ENCODE measurements at regions not wholly inside any gene's neighbourhood (a gene's known extent, or its start where the extent isn't known, plus 50 kb on each side); places are given as distances from the start of the nearest gene placed in this dataset.

- DNase-seq (ENCODE audit: insufficient read length, low spot score) (no peak), FAIRE-seq (peak; percentile 4)
These were observed 57.9 kb upstream of the HPF1 start for GRCh38 chr4:169815606-169816005.

- FAIRE-seq (no peak), DNase-seq (ENCODE audit: insufficient read length, low spot score) (no peak)
These were observed 53.7 kb upstream of the HPF1 start for GRCh38 chr4:169811476-169811875.

- peak; percentile 73 for DNase-seq (ENCODE audit: insufficient read length, low spot score)
- FAIRE-seq: no peak
These were observed 52.9 kb upstream of the HPF1 start for GRCh38 chr4:169810325-169811323.

GRCh38 chr4:169807934-169808509 lies 50.3 kb upstream of the HPF1 start:
- no peak for FAIRE-seq
- DNase-seq (ENCODE audit: insufficient read length, low spot score): no peak
